Ovary (tissue), 7 donors: ENCODE measurements at regions not wholly inside any gene's neighbourhood (a gene's known extent, or its start where the extent isn't known, plus 50 kb on each side); places are given as distances from the start of the nearest gene placed in this dataset.

Experiments
- DNase-seq, 5 donors: peaks; one replicate each; pipeline ENCODE4 v3.0.0-alpha.2; 2019 to 2020
- H3K27ac ChIP-seq, 2 donors: fragments of 200-600 bp; one replicate each; pipeline versions ENCODE4 v1.5.1 to v1.8.0; 2019 to 2022
- H3K27me3 ChIP-seq: fragments of 200-600 bp; one replicate; pipeline ENCODE4 v1.8.0; 2022
- H3K36me3 ChIP-seq: fragments of 200-600 bp; sonication (generic); one replicate; pipeline ENCODE4 v1.5.1; 2019
- H3K4me1 ChIP-seq: one replicate; pipeline ENCODE4 v1.8.1; 2013; ENCODE audit warnings: mild to moderate bottlenecking, moderate library complexity; ENCODE audit not compliant: insufficient read depth
- H3K4me3 ChIP-seq: fragments of 200-600 bp; sonication (generic); one replicate; pipeline ENCODE4 v1.5.1; 2017
- H3K9me3 ChIP-seq, 2 donors: fragments of 200-600 bp in 1 of 2; sonication (generic) in 1 of 2; one replicate each; pipeline versions ENCODE4 v1.5.1 to v1.8.1; 2013 to 2019; ENCODE audit warnings: mild to moderate bottlenecking in 1 of 2, moderate library complexity in 1 of 2
- EP300 ChIP-seq: sonication (generic); formaldehyde crosslinking; IDR thresholded peaks from one replicate; pipeline ENCODE4 v1.6.1; 2017; ENCODE audit warnings: antibody characterized with exemption
- POLR2A ChIP-seq: fragments of 450-650 bp; IDR thresholded peaks from one replicate; pipeline ENCODE4 v1.6.1; 2017; ENCODE audit warnings: antibody characterized with exemption, mild to moderate bottlenecking, moderate library complexity
- whole genome bisulfite sequencing, 3 donors: extraction: QIAGEN DNeasy Blood & Tissue Kit in 1 of 3; methylation state at CpG; one replicate each; pipeline versions ENCODE4 v1.1.5 to v1.1.7; 2013 to 2017; 5-methylcytosine and 5-hydroxymethylcytosine counted together
- intact Hi-C, 4 donors: fragments of 100-400 bp; cut with DNase I; formaldehyde crosslinking; loops; one replicate each; pipeline versions ENCODE4 v1.11.0 to v1.15.1; 2022 to 2023
- TF ChIP-seq, protein P1 (sequence below), 3 donors: fragments of 450-650 bp in 2 of 3; fragments of 200-600 bp in 1 of 3; IDR thresholded peaks; one replicate each; pipeline versions ENCODE4 v1.5.1 to v1.8.0; 2016 to 2022; ENCODE audit warnings: antibody characterized with exemption in 3 of 3, mild to moderate bottlenecking in 1 of 3
- donor health status: DM: no; HTN: no; CAD: no; lungs with moderate emphysema.
- donor health status: DM: no; HTN: no; CAD: no.
- donor health status: Bipolar disorder and iron deficiency.
- donor health status: DM: no; HTN: no; CAD: no.
- donor health status: DM: yes; HTN: yes; CAD: no.

DNA sequence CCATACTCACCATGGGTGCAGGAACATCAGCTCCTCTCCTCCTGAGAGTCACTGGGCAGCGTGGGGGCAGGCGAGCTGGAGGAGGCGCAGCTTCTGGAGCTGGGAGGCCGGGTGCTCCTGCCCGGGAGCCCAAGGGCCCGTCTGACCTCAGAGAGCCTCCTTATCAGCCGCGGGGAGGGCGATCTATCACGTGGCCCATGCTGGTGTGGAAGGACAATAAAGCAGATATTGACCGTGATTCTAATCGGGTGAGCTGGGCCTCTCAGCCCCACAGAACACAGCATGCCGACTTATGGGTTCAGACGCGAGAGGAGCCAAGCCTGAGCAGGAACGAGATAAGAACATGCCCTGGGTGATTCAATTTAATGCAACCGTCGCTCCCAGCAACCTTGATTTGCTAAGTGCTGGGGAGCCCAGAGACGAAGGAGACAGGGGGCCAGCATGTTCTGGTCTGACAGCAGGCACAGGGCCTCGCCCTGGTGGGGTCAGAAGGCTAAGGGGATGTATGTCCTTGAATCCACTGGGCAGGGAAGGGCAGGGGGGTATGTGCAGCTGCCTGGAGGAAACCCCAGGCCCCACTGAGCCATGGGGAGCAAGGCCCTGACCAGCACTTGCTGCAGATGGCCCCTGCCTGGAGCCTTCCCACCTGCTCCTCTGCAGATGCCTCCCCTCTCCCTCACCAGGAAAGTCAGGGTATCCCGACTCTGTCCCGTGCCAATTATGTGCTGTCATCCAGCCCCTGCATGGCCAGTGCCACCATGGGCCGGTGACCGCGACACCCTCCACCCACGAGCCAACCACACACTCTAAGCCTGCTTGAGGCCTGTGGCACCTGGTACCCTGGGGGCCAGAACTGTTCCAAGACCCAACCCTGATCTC lies 95.3 kb upstream of the RET start:
- Histone ChIP-seq H3K36me3 (no peaks in the 10 kb centered on the region), H3K4me3 (no peak overlapping the region), H3K9me3 (no peaks in the 10 kb centered on the region), H3K27ac (no peak overlapping the region), H3K4me1 (no peaks in the 10 kb centered on the region), H3K27me3 (no peaks in the 10 kb centered on the region)
- DNase-seq = peak in 2 of 5 donors; percentile 2 to 12
- TF ChIP-seq, protein P1, sequence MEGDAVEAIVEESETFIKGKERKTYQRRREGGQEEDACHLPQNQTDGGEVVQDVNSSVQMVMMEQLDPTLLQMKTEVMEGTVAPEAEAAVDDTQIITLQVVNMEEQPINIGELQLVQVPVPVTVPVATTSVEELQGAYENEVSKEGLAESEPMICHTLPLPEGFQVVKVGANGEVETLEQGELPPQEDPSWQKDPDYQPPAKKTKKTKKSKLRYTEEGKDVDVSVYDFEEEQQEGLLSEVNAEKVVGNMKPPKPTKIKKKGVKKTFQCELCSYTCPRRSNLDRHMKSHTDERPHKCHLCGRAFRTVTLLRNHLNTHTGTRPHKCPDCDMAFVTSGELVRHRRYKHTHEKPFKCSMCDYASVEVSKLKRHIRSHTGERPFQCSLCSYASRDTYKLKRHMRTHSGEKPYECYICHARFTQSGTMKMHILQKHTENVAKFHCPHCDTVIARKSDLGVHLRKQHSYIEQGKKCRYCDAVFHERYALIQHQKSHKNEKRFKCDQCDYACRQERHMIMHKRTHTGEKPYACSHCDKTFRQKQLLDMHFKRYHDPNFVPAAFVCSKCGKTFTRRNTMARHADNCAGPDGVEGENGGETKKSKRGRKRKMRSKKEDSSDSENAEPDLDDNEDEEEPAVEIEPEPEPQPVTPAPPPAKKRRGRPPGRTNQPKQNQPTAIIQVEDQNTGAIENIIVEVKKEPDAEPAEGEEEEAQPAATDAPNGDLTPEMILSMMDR (IDR thresholded peaks at IDR 0.05) = no peak
- TF ChIP-seq POLR2A (no peak), EP300 (no peak)
- intact Hi-C loops = no loop called here
- 67 to 73% (median 72%) methylated on average over 21 to 26 of the region's 26 CpGs for WGBS, 3 donors

- Histone ChIP-seq H3K27ac (no peak overlapping the region), H3K27me3 (no peaks in the 10 kb centered on the region), H3K9me3 (no peaks in the 10 kb centered on the region), H3K4me1 (no peaks in the 10 kb centered on the region), H3K4me3 (no peak overlapping the region), H3K36me3 (no peaks in the 10 kb centered on the region)
- intact Hi-C loops = no loop called here
- 56 to 70% (median 60%) methylated on average over 12 of the region's 12 CpGs for WGBS, 3 donors
- DNase-seq = peak in 2 of 5 donors; percentile 3 to 7
- TF ChIP-seq EP300 (no peak), POLR2A (no peak)
- TF ChIP-seq, protein P1 (IDR thresholded peaks at IDR 0.05) = no peak
Observed at GRCh38 chr10:42982891-42983506, 93.9 kb upstream of the RET start.

- H3K27me3 ChIP-seq = no peaks in the 10 kb centered on the region
- TF ChIP-seq POLR2A = no peak
- TF ChIP-seq, protein P1 (IDR thresholded peaks at IDR 0.05) = no peak
- TF ChIP-seq EP300 = no peak
- intact Hi-C loops = no loop called here
- DNase-seq = peak in 2 of 5 donors; percentile 6 to 11
- H3K36me3 ChIP-seq = no peaks in the 10 kb centered on the region
- H3K27ac ChIP-seq = no peak overlapping the region
- no peaks in the 10 kb centered on the region for H3K4me1 ChIP-seq
- 74 to 82% (median 82%) methylated on average over 5 to 6 of the region's 6 CpGs for WGBS, 3 donors
- no peaks in the 10 kb centered on the region for H3K9me3 ChIP-seq
- no peak overlapping the region for H3K4me3 ChIP-seq
Observed at GRCh38 chr10:42983591-42983990, 93.3 kb upstream of the RET start.

- H3K36me3 ChIP-seq = no peaks in the 10 kb centered on the region
- intact Hi-C loops = no loop called here
- H3K27ac ChIP-seq = no peak overlapping the region
- H3K9me3 ChIP-seq = no peaks in the 10 kb centered on the region
- H3K4me3 ChIP-seq = no peak overlapping the region
- no peaks in the 10 kb centered on the region for H3K27me3 ChIP-seq
- H3K4me1 ChIP-seq = no peaks in the 10 kb centered on the region
- no peak for DNase-seq
- TF ChIP-seq POLR2A (no peak), EP300 (no peak)
- TF ChIP-seq, protein P1 (IDR thresholded peaks at IDR 0.05) = no peak
- 72 to 79% (median 73%) methylated on average over 8 of the region's 8 CpGs for WGBS, 3 donors
Observed at GRCh38 chr10:42984035-42984610, 92.7 kb upstream of the RET start.
